ENCODE measurements at regions not wholly inside any gene's neighbourhood (a gene's known extent, or its start where the extent isn't known, plus 50 kb on each side); places are given as distances from the start of the nearest gene placed in this dataset.

GRCh38 chr1:239655023-239655422 is 268.7 kb downstream of the CHRM3 start:
- DNase-seq (ENCODE audit: low spot score) = no peak
- Histone ChIP-seq H3K4me3 (no peak overlapping the region), H3K27ac (no peak overlapping the region)
- TF ChIP-seq CTCF (IDR thresholded peaks at IDR 0.05) = no peak

GRCh38 chr1:239657291-239657690 is 270.9 kb downstream of the CHRM3 start:
- H3K4me3 ChIP-seq = no peak overlapping the region
- no peak for DNase-seq (ENCODE audit: low spot score)
- no peak for TF ChIP-seq CTCF (IDR thresholded peaks at IDR 0.05)
- no peak overlapping the region for H3K27ac ChIP-seq

GRCh38 chr1:239662950-239663349 is 276.6 kb downstream of the CHRM3 start:
- no peak for DNase-seq (ENCODE audit: low spot score)
- Histone ChIP-seq H3K27ac (no peak overlapping the region), H3K4me3 (no peak overlapping the region)
- no peak for TF ChIP-seq CTCF (IDR thresholded peaks at IDR 0.05)

- Histone ChIP-seq H3K4me3 (no peak overlapping the region), H3K27ac (no peak overlapping the region)
- TF ChIP-seq CTCF (IDR thresholded peaks at IDR 0.05) = no peak
- no peak for DNase-seq (ENCODE audit: low spot score)
Observed at GRCh38 chr1:239672256-239672655, 285.9 kb downstream of the CHRM3 start.

- DNase-seq (ENCODE audit: low spot score) = no peak
- Histone ChIP-seq H3K4me3 (no peak overlapping the region), H3K27ac (no peak overlapping the region)
- TF ChIP-seq CTCF (IDR thresholded peaks at IDR 0.05) = no peak
Observed at GRCh38 chr1:239675735-239676134, 289.4 kb downstream of the CHRM3 start.

GRCh38 chr1:239676522-239677273 is 290.3 kb downstream of the CHRM3 start:
- Histone ChIP-seq H3K4me3 (no peak overlapping the region), H3K27ac (no peak overlapping the region)
- no peak for TF ChIP-seq CTCF (IDR thresholded peaks at IDR 0.05)
- no peak for DNase-seq (ENCODE audit: low spot score)

- Histone ChIP-seq H3K27ac (no peak overlapping the region), H3K4me3 (no peak overlapping the region)
- no peak for TF ChIP-seq CTCF (IDR thresholded peaks at IDR 0.05)
- DNase-seq (ENCODE audit: low spot score) = no peak
Observed at GRCh38 chr1:239677362-239677761, 291.0 kb downstream of the CHRM3 start.
